Epithelial cell of proximal tubule (primary cell): ENCODE measurements at regions not wholly inside any gene's neighbourhood (a gene's known extent, or its start where the extent isn't known, plus 50 kb on each side); places are given as distances from the start of the nearest gene placed in this dataset.

Experiments used
- DNase-seq: peaks from one replicate; pipeline ENCODE4 v3.0.0-alpha.2; 2011; ENCODE audit warnings: low read depth
- H3K4me3 ChIP-seq: 2 replicates; pipeline ENCODE4 v1.5.1; 2011; ENCODE audit warnings: low read depth, mild to moderate bottlenecking, low read length
- CTCF ChIP-seq: conservative IDR thresholded peaks from 2 replicates; pipeline ENCODE4 v1.5.1; 2012; ENCODE audit warnings: low read depth, mild to moderate bottlenecking, low read length

GRCh38 chr9:107710546-107710945 is 221.0 kb upstream of the KLF4 start:
- no peak overlapping the region for H3K4me3 ChIP-seq
- no peak for TF ChIP-seq CTCF
- DNase-seq: no peak

- DNase-seq: no peak
- TF ChIP-seq CTCF: no peak
- H3K4me3 ChIP-seq: no peak overlapping the region
These were observed 219.2 kb upstream of the KLF4 start for GRCh38 chr9:107708791-107709190.

- TF ChIP-seq CTCF: no peak
- no peak for DNase-seq
These were observed 218.4 kb upstream of the KLF4 start for GRCh38 chr9:107707915-107708441.

GRCh38 chr9:107707428-107707837 is 217.9 kb upstream of the KLF4 start:
- TF ChIP-seq CTCF: no peak
- peak; percentile 91 for DNase-seq
- no peak overlapping the region for H3K4me3 ChIP-seq

More at GRCh38 chr9:107707915-107708441, 218.4 kb upstream of the KLF4 start:
- H3K4me3 ChIP-seq: no peak overlapping the region

GRCh38 chr9:107706701-107707427 is 217.3 kb upstream of the KLF4 start:
- H3K4me3 ChIP-seq: no peak overlapping the region
- TF ChIP-seq CTCF: no peak
- no peak for DNase-seq

GRCh38 chr9:107705521-107705920 is 216.0 kb upstream of the KLF4 start:
- H3K4me3 ChIP-seq: no peak overlapping the region
- DNase-seq: no peak
- no peak for TF ChIP-seq CTCF

GRCh38 chr9:107704774-107705173 is 215.2 kb upstream of the KLF4 start:
- no peak overlapping the region for H3K4me3 ChIP-seq
- DNase-seq: no peak
- no peak for TF ChIP-seq CTCF
